Amygdala (tissue), 56 donors: ENCODE measurements at regions not wholly inside any gene's neighbourhood (a gene's known extent, or its start where the extent isn't known, plus 50 kb on each side); places are given as distances from the start of the nearest gene placed in this dataset.

Source experiments
- DNase-seq, 56 donors: peaks; one replicate each; lab custom pipeline; 2025; lab: John Stamatoyannopoulos, UW

DNA sequence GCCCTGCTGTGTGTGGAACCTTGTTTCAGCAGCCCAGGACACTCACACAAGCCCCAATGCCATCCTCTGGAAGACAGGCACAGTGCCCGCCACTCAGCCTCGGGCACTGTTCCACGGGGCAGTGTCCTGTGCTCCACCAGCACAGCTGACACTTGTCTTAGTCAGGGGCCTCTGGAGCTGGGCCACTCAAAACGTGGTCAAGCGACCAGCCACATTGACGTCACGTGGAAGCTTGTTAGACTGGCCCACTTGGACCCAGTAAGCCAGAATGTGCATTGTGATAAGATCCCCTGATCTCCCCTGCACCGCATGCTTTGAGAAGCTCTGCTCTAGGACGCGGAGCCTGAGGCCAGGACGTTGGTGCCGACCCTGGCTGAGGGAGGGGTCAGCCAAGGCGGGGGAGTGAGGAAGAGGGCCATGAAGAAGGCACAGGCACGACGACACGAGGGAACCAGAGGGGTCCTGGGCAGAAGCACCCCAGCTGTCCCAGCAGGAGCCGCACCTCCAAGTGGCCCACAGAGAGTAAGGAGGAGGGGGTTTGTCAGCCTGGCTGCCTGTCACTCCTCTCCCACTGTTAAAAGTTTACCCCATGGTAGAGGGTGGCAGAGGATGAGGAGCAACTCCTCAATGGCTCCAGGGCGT, 64.6 kb downstream of the LINC01488 start:
- no peak for DNase-seq

DNA sequence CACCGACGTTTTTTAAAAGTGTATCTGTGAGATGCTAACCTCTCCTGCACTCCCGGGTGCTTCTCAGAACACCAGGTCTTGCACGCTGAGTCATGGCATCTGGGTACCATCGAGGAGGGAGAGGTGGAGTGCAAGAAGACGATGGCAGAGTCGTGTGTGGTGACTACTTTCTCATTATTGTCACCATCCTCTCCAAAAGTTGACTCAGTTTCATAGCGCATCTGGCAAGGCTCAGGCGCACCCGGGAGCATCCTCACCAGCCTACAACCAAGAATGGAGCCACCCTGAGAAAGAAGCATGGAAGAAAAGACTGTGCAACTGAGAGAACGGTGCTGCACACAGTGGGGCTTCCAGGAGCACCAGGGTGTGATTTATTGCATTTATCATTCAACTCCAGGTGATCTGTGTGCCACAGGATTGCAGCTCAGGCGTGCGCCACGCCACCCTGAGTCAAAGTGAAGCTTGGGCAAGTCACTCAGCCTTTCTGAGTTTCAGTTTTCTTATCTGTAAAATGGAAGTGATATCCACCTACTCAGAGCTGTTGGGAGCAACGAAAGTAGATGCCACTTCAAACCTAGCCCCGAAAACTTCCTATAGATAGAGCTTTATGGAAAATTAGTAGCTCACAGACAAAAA, 65.4 kb downstream of the LINC01488 start:
- no peak for DNase-seq

DNA sequence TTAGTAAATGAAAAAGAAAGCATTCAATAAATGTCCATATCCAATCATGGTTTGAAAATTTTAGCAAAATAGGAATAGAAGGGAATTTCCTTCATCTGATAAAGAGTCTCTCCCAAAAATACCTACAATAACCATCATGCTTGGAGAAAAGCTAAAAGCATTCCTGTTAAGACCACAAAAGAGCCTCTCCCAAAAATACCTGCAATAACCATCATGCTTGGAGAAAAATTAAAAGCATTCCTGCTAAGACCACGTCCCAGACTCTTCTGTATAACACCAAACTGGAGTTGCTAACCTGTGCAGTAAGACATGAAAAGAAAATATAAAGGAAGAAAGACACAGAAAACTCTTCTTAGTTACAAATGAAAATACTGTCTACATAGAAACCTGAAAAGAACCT, 69.4 kb downstream of the LINC01488 start:
- DNase-seq: no peak

DNA sequence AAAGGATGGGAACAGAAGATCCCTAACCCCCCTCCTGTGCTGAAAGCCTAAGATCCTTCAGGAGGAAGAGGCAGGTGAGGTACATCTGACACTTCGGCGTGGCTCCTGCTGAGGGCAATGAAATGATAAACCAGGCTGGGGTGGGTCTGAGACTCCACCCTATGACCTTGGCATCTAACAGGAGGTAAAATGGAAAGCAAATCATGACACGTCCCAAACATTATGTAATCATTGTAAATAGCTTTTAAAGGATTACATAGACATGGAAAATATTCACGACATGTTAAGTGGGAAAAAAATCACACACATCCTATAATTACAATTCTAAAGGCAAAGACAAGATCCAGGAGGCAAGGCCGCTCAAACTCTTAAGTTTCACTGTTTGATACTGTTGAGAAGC, 70.5 kb downstream of the LINC01488 start:
- DNase-seq: no peak

- DNase-seq: no peak
These were observed 71.5 kb downstream of the LINC01488 start for GRCh38 chr11:69552951-69553350.

- no peak for DNase-seq
These were observed 72.2 kb downstream of the LINC01488 start for GRCh38 chr11:69553416-69554357.

GRCh38 chr11:69554849-69555248, 73.4 kb downstream of the LINC01488 start:
- no peak for DNase-seq

GRCh38 chr11:69557266-69557665, 75.8 kb downstream of the LINC01488 start:
- no peak for DNase-seq

DNA sequence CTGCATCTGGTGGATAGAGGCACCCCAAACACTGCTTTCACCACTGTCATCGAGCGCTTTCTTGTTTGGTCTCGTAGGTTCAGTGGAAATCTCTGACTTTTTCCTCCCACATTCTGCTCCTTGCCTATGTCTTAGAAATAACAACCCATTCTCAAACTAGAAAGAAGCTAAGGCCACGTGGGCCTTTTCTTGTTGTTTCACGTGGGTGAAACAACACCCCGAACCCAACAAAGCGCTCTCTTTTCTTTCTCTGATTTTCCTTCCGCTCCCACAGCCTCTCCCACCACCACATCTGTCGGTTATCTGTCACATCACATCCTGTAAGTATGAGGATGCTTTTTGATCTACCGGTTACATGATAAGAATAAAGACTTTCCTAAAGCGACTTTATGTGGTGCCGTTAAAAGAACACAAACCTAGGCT, 77.1 kb downstream of the LINC01488 start:
- no peak for DNase-seq

DNA sequence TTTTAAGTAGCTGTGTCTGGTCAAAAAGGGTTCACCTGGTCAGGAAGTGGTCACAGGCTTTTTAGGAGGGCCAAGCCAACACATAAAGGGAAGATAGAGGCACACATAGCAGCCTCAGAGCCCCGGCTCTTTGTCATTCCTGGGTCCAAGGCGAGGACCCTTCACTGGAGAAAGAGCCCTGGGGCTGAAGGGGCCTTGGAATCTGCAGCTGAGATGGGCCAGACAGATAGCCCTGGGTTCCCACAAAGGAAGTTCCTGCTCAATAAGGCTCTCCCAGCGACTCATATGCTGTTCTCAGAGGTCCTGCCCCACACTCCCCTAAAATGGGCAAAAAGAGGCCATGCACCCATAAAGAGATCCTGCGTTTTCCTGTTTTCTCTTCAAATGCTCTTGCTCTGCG, 77.7 kb downstream of the LINC01488 start:
- no peak for DNase-seq

GRCh38 chr11:69560141-69560790, 78.8 kb downstream of the LINC01488 start:
- no peak for DNase-seq

- no peak for DNase-seq
These were observed 78.7 kb upstream of the CCND1 start for GRCh38 chr11:69562302-69562701.

DNA sequence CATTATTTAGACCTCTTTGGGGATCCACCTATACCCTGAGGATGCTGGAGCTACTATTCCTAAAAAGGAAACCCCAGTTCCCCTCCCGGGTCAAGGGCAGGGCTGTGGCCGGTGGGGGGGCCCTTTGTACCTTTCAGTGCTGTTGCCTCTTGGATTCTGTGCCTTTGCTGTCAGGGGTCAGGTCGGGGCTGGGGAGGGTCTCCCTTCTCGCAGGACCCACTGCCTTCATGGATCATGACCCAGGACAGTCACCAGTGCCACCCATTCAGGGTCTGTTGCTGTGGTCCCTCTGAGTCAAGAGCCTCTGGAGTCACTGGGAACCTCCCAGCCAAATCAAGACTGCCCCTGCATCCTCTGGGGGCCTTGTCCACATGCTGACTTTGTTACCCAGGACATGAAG, 78.1 kb upstream of the CCND1 start:
- DNase-seq: no peak

DNA sequence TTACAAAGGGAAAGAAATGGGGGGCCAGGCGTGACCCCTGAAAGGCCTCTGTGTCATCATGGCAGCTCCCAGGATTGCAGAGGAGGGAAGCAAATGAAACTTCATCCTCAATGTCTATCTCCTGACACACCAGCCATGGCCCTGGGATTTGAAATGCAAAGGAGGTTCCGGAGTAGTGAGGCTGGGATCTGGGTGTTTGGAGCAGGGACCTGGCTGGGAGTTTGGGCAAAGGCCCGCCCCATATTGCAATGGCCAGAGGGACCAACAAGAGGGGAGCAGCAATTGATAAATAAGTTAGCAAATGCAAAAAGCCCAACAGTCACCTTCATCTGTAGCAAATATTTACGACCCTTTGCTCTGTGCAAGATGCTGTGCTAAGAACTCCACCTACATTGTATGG, 77.7 kb upstream of the CCND1 start:
- DNase-seq: no peak

GRCh38 chr11:69563946-69564775, 76.8 kb upstream of the CCND1 start:
- DNase-seq: no peak

DNA sequence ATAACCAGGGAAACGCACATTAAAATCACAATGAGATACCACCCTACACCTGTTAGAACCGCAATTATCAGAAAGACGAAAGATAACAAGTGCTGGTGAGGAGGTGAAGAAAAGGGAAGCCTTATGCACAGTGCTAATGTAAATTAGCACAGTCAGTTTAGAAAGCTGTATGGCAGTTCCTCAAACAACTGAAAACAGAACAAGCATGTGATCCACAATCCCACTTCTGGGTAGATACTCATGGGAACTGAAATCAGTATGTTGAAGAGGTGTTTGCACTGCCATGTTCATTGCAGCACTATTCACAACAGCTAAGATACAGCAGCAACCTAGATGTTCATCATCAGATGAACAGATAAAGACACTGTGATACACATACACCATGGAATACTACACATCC, 75.0 kb upstream of the CCND1 start:
- DNase-seq: no peak

GRCh38 chr11:69567951-69568808, 72.8 kb upstream of the CCND1 start:
- DNase-seq: no peak

GRCh38 chr11:69568809-69569097, 72.2 kb upstream of the CCND1 start:
- no peak for DNase-seq
